HEK293 (cell line): ENCODE measurements at regions not wholly inside any gene's neighbourhood (a gene's known extent, or its start where the extent isn't known, plus 50 kb on each side); places are given as distances from the start of the nearest gene placed in this dataset.

ENCODE experiments used
- BCL6B ChIP-seq: fragments of 450-650 bp; formaldehyde crosslinking; IDR thresholded peaks from 2 replicates; pipeline ENCODE4 v1.5.1; 2017; ENCODE audit warnings: missing biosample characterization, missing genetic modification characterization
- GLI2 ChIP-seq: fragments of 450-650 bp; formaldehyde crosslinking; IDR thresholded peaks from 2 replicates; pipeline ENCODE4; 2017; ENCODE audit warnings: missing biosample characterization, missing genetic modification characterization, low read depth, borderline replicate concordance
- GLIS1 ChIP-seq: fragments of 450-650 bp; formaldehyde crosslinking; IDR thresholded peaks from 2 replicates; pipeline ENCODE4 v1.5.1; 2016; ENCODE audit warnings: missing biosample characterization, missing genetic modification characterization
- HOXD13 ChIP-seq: sonication (generic); formaldehyde crosslinking; IDR thresholded peaks from 2 replicates; pipeline ENCODE4 v1.8.0; 2022; ENCODE audit warnings: missing genetic modification reagents, borderline replicate concordance
- MZF1 ChIP-seq: fragments of 450-650 bp; formaldehyde crosslinking; IDR thresholded peaks from 2 replicates; pipeline ENCODE4 v1.5.1; 2017; ENCODE audit warnings: missing biosample characterization, missing genetic modification characterization, borderline replicate concordance
- OVOL3 ChIP-seq: fragments of 450-650 bp; formaldehyde crosslinking; IDR thresholded peaks from 2 replicates; pipeline ENCODE4 v1.5.1; 2016; ENCODE audit warnings: missing biosample characterization, missing genetic modification characterization
- TCF7L2 ChIP-seq: IDR thresholded peaks from 2 replicates; pipeline ENCODE4 v1.6.1; 2011; ENCODE audit warnings: low read depth, mild to moderate bottlenecking, inconsistent platforms, low read length, moderate library complexity, borderline replicate concordance
- WT1 ChIP-seq: fragments of 450-650 bp; formaldehyde crosslinking; IDR thresholded peaks from 2 replicates; pipeline ENCODE4 v1.5.1; 2016; ENCODE audit warnings: missing biosample characterization, missing genetic modification characterization
- ZBTB44 ChIP-seq: fragments of 450-650 bp; IDR thresholded peaks from 2 replicates; pipeline ENCODE4 v1.5.1; 2018; ENCODE audit warnings: missing biosample characterization, mild to moderate bottlenecking, missing genetic modification characterization
- ZFP3 ChIP-seq: fragments of 450-650 bp; formaldehyde crosslinking; IDR thresholded peaks from 2 replicates; pipeline ENCODE4 v1.5.1; 2016; ENCODE audit warnings: low read depth, missing biosample characterization, missing genetic modification characterization
- ZFP37 ChIP-seq: fragments of 450-650 bp; formaldehyde crosslinking; IDR thresholded peaks from 2 replicates; pipeline ENCODE4 v1.5.1; 2016; ENCODE audit warnings: missing biosample characterization, missing genetic modification characterization
- ZNF121 ChIP-seq: fragments of 450-650 bp; formaldehyde crosslinking; IDR thresholded peaks from 2 replicates; pipeline ENCODE4 v1.5.1; 2016; ENCODE audit warnings: missing biosample characterization, missing genetic modification characterization
- ZNF184 ChIP-seq: fragments of 450-650 bp; IDR thresholded peaks from 2 replicates; pipeline ENCODE4 v1.5.1; 2018; ENCODE audit warnings: missing biosample characterization, mild to moderate bottlenecking, missing genetic modification characterization
- ZNF223 ChIP-seq: fragments of 450-650 bp; formaldehyde crosslinking; IDR thresholded peaks from 2 replicates; pipeline ENCODE4 v1.5.1; 2016; ENCODE audit warnings: missing biosample characterization, missing genetic modification characterization
- ZNF341 ChIP-seq: fragments of 450-650 bp; formaldehyde crosslinking; IDR thresholded peaks from 2 replicates; pipeline ENCODE4; 2016; ENCODE audit warnings: low read depth, missing biosample characterization, missing genetic modification characterization
- ZNF404 ChIP-seq: fragments of 450-650 bp; formaldehyde crosslinking; IDR thresholded peaks from 2 replicates; pipeline ENCODE4 v1.5.1; 2017; ENCODE audit warnings: missing biosample characterization, missing genetic modification characterization
- ZNF449 ChIP-seq: fragments of 450-650 bp; formaldehyde crosslinking; IDR thresholded peaks from 2 replicates; pipeline ENCODE4 v1.5.1; 2017; ENCODE audit warnings: missing biosample characterization, mild to moderate bottlenecking, missing genetic modification characterization, moderate library complexity
- ZNF549 ChIP-seq: fragments of 450-650 bp; IDR thresholded peaks from 2 replicates; pipeline ENCODE4 v1.5.1; 2018; ENCODE audit warnings: missing biosample characterization, missing genetic modification characterization, mild to moderate bottlenecking, inconsistent platforms, moderate library complexity
- ZNF558 ChIP-seq: fragments of 450-650 bp; formaldehyde crosslinking; IDR thresholded peaks from 2 replicates; pipeline ENCODE4 v1.5.1; 2016; ENCODE audit warnings: missing biosample characterization, missing genetic modification characterization
- ZNF629 ChIP-seq: fragments of 450-650 bp; formaldehyde crosslinking; IDR thresholded peaks from 2 replicates; pipeline ENCODE4 v1.5.1; 2017; ENCODE audit warnings: missing biosample characterization, missing genetic modification characterization
- ZNF645 ChIP-seq: fragments of 450-650 bp; formaldehyde crosslinking; IDR thresholded peaks from 2 replicates; pipeline ENCODE4; 2016; ENCODE audit warnings: missing biosample characterization, missing genetic modification characterization
- ZNF747 ChIP-seq: fragments of 450-650 bp; formaldehyde crosslinking; IDR thresholded peaks from 2 replicates; pipeline ENCODE4 v1.5.1; 2016; ENCODE audit warnings: missing biosample characterization, missing genetic modification characterization
- ZNF768 ChIP-seq: fragments of 450-650 bp; formaldehyde crosslinking; IDR thresholded peaks from 2 replicates; pipeline ENCODE4 v1.5.1; 2018; ENCODE audit warnings: missing biosample characterization, mild to moderate bottlenecking, missing genetic modification characterization
- ZNF843 ChIP-seq: fragments of 450-650 bp; formaldehyde crosslinking; IDR thresholded peaks from 2 replicates; pipeline ENCODE4 v1.5.1; 2016; ENCODE audit warnings: missing biosample characterization, missing genetic modification characterization
- ZXDB ChIP-seq: fragments of 450-650 bp; formaldehyde crosslinking; IDR thresholded peaks from 2 replicates; pipeline ENCODE4 v1.5.1; 2016; ENCODE audit warnings: missing biosample characterization, missing genetic modification characterization

GRCh38 chr12:65532764-65533163 is 254.3 kb downstream of the MSRB3 start (continued):
- TF ChIP-seq ZBTB44 (0 out of 2 replicates have a peak, but pooled peaks have one; percentile 4), ZNF843 (tag by site-specific recombination) (peak; percentile 38; the same call in 1 of the 2 replicates), ZNF449 (tag by site-specific recombination) (0 out of 2 replicates have a peak, but pooled peaks have one; percentile 4), BCL6B (tag by site-specific recombination) (peak; percentile 83), GLI2 (peak; percentile 37; the same call in 1 of the 2 replicates), ZNF341 (tag by site-specific recombination) (peak; percentile 69; the same call in 1 of the 2 replicates), ZNF184 (tag by site-specific recombination) (no peak), MZF1 (tag by site-specific recombination) (peak; percentile 62; the same call in 1 of the 2 replicates), ZNF747 (no peak), GLIS1 (tag by site-specific recombination) (peak; percentile 58), ZNF768 (no peak), TCF7L2 (no peak), ZNF121 (peak; percentile 65; the same call in 1 of the 2 replicates), ZNF629 (0 out of 2 replicates have a peak, but pooled peaks have one; percentile 16), ZXDB (tag by site-specific recombination) (0 out of 2 replicates have a peak, but pooled peaks have one; percentile 60), ZFP3 (tag by site-specific recombination) (no peak), ZNF558 (tag by site-specific recombination) (no peak), ZNF549 (tag by site-specific recombination) (no peak), WT1 (tag by site-specific recombination) (peak; percentile 91), ZFP37 (tag by site-specific recombination) (no peak), OVOL3 (tag by site-specific recombination) (peak; percentile 80; the same call in 1 of the 2 replicates), ZNF223 (tag by site-specific recombination) (no peak), HOXD13 (CRISPR knock-in tag) (0 out of 2 replicates have a peak, but pooled peaks have one; percentile 11), ZNF404 (tag by site-specific recombination) (no peak), ZNF645 (tag by site-specific recombination) (no peak)
